ENCODE measurements at regions not wholly inside any gene's neighbourhood (a gene's known extent, or its start where the extent isn't known, plus 50 kb on each side); places are given as distances from the start of the nearest gene placed in this dataset.
"Not testable (repeated sequence)": the region's sequence is repeated elsewhere in the genome, so short reads cannot be mapped to it uniquely, and the experiment has no call there.

- no peak for DNase-seq (ENCODE audit: low read depth)
- H3K4me3 ChIP-seq (ENCODE audit: low read length): no peak overlapping the region
- no peak for TF ChIP-seq CTCF (IDR thresholded peaks at IDR 0.05; ENCODE audit: insufficient read depth, low read depth, low read length, missing control alignments)
Observed at GRCh38 chr13:108084840-108085239, 130.5 kb downstream of the LIG4 start.

- no peak for DNase-seq (ENCODE audit: low read depth)
- H3K4me3 ChIP-seq (ENCODE audit: low read length): no peak overlapping the region
- TF ChIP-seq CTCF (IDR thresholded peaks at IDR 0.05; ENCODE audit: insufficient read depth, low read depth, low read length, missing control alignments): no peak
Observed at GRCh38 chr13:108083056-108083455, 132.3 kb downstream of the LIG4 start.

GRCh38 chr13:108082481-108082880 is 132.9 kb downstream of the LIG4 start:
- H3K4me3 ChIP-seq (ENCODE audit: low read length): no peak overlapping the region
- DNase-seq (ENCODE audit: low read depth): no peak
- TF ChIP-seq CTCF (IDR thresholded peaks at IDR 0.05; ENCODE audit: insufficient read depth, low read depth, low read length, missing control alignments): no peak

GRCh38 chr13:108077284-108077683 is 138.1 kb downstream of the LIG4 start:
- no peak for DNase-seq (ENCODE audit: low read depth)
- no peak for TF ChIP-seq CTCF (IDR thresholded peaks at IDR 0.05; ENCODE audit: insufficient read depth, low read depth, low read length, missing control alignments)
- no peak overlapping the region for H3K4me3 ChIP-seq (ENCODE audit: low read length)

- not testable (repeated sequence) for DNase-seq (ENCODE audit: low read depth); H3K4me3 ChIP-seq (ENCODE audit: low read length)
- peak; percentile 22 for TF ChIP-seq CTCF (IDR thresholded peaks at IDR 0.05; ENCODE audit: insufficient read depth, low read depth, low read length, missing control alignments)
Observed at GRCh38 chr13:108074429-108074828, 140.9 kb downstream of the LIG4 start.

- no peak for TF ChIP-seq CTCF (IDR thresholded peaks at IDR 0.05; ENCODE audit: insufficient read depth, low read depth, low read length, missing control alignments)
- no peak overlapping the region for H3K4me3 ChIP-seq (ENCODE audit: low read length)
- DNase-seq (ENCODE audit: low read depth): no peak
Observed at GRCh38 chr13:108070925-108071324, 144.4 kb downstream of the LIG4 start.

GRCh38 chr13:108070491-108070890 is 144.8 kb downstream of the LIG4 start:
- no peak for DNase-seq (ENCODE audit: low read depth)
- H3K4me3 ChIP-seq (ENCODE audit: low read length): no peak overlapping the region
- TF ChIP-seq CTCF (IDR thresholded peaks at IDR 0.05; ENCODE audit: insufficient read depth, low read depth, low read length, missing control alignments): no peak
